ENCODE measurements at regions not wholly inside any gene's neighbourhood (a gene's known extent, or its start where the extent isn't known, plus 50 kb on each side); places are given as distances from the start of the nearest gene placed in this dataset.
A peak's percentile ranks its signal among the peaks of the same experiment; 100 is the strongest.

DNA sequence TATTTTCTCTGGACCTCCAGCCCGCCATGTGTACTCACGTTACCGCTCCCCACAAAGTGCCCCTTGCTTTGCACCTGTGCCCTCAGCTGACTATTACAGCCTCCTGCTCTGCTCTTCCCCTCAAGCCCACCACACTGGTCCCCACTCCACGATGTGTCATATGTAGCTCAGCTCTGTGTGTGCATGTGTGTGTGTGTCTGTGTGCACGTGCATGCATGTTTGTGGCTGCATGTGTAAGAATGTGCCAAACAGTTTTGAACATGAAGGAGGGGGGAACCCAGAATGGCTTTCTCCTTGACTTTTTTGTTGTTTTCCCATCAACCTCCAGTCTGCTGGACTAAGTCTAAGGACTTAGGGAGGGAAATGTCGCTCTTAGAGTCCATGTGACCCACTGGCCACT is 54.8 kb upstream of the BTRC start:
- H3K4me1 ChIP-seq: no peaks in the 10 kb centered on the region
- no peak for TF ChIP-seq POLR2A (IDR thresholded peaks at IDR 0.05)
- TF ChIP-seq POLR2AphosphoS5 (IDR thresholded peaks at IDR 0.05): no peak
- TF ChIP-seq, protein P1, sequence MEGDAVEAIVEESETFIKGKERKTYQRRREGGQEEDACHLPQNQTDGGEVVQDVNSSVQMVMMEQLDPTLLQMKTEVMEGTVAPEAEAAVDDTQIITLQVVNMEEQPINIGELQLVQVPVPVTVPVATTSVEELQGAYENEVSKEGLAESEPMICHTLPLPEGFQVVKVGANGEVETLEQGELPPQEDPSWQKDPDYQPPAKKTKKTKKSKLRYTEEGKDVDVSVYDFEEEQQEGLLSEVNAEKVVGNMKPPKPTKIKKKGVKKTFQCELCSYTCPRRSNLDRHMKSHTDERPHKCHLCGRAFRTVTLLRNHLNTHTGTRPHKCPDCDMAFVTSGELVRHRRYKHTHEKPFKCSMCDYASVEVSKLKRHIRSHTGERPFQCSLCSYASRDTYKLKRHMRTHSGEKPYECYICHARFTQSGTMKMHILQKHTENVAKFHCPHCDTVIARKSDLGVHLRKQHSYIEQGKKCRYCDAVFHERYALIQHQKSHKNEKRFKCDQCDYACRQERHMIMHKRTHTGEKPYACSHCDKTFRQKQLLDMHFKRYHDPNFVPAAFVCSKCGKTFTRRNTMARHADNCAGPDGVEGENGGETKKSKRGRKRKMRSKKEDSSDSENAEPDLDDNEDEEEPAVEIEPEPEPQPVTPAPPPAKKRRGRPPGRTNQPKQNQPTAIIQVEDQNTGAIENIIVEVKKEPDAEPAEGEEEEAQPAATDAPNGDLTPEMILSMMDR (IDR thresholded peaks at IDR 0.05): no peak
- H3K4me3 ChIP-seq: no peak overlapping the region
- no peak overlapping the region for H3K27ac ChIP-seq
- no peaks in the 10 kb centered on the region for H3K9me3 ChIP-seq
- no peak for DNase-seq (ENCODE audit: low spot score in 2 of 2)
- H3K27me3 ChIP-seq: peaks cover 0 to 4% of the 10 kb centered on the region in 2 donors
- H3K36me3 ChIP-seq: no peaks in the 10 kb centered on the region
- intact Hi-C loops (cut with DNase I; ENCODE audit: low total_unique reads): no loop called here

DNA sequence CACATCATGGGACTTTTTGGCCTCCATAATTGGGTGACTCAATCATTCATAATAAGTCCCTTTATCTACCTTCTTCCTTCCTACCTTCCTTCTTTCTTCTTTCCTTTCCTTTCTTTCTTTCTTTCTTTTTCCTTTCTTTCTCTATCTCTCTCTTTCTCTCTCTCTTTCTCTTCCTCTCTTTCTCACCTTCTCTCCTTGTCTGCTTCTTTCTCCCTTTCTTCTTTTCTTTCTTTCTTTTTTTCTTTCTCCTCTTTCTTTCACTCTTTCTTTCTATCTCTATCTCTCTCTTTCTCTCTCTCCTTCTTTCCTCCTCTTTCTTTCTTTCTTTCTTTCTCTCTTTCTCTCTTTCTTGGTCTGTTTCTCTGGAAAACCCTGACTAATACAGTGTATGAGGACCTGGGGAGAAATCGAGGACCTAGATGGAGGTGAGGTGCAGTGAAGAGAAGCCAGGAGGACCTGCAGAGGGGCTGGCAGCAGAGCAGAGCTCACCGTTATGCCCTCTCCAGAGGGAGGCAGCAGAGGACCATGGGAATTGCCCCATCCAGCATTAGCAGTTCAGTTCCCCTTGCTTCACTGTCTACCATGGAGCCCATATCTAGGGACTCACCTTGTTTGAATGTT is 52.7 kb upstream of the BTRC start:
- no peak for TF ChIP-seq POLR2A (IDR thresholded peaks at IDR 0.05)
- TF ChIP-seq, protein P1 (IDR thresholded peaks at IDR 0.05): peak in 2 of 3 donors; percentile 36 to 47
- intact Hi-C loops (cut with DNase I; ENCODE audit: low total_unique reads): no loop called here
- Histone ChIP-seq H3K27ac (no peak overlapping the region), H3K27me3 (no peaks in the 10 kb centered on the region), H3K36me3 (no peaks in the 10 kb centered on the region), H3K4me1 (no peaks in the 10 kb centered on the region), H3K9me3 (no peaks in the 10 kb centered on the region), H3K4me3 (no peak overlapping the region)
- no peak for DNase-seq (ENCODE audit: low spot score in 2 of 2)

- DNase-seq (ENCODE audit: low spot score in 2 of 2): no peak
- Histone ChIP-seq H3K36me3 (no peaks in the 10 kb centered on the region), H3K27me3 (no peaks in the 10 kb centered on the region), H3K27ac (no peak overlapping the region), H3K4me1 (no peaks in the 10 kb centered on the region), H3K4me3 (no peak overlapping the region), H3K9me3 (no peaks in the 10 kb centered on the region)
- TF ChIP-seq POLR2A (IDR thresholded peaks at IDR 0.05): no peak
- no peak for TF ChIP-seq POLR2AphosphoS5 (IDR thresholded peaks at IDR 0.05)
- TF ChIP-seq, protein P1 (IDR thresholded peaks at IDR 0.05): no peak
- intact Hi-C loops (cut with DNase I; ENCODE audit: low total_unique reads): no loop called here
Measured at GRCh38 chr10:101303087-101303703, 50.8 kb upstream of the BTRC start.

Measured in breast epithelium (tissue), 4 donors.